Right ventricle myocardium inferior (tissue), 1 donor: ENCODE measurements at regions not wholly inside any gene's neighbourhood (a gene's known extent, or its start where the extent isn't known, plus 50 kb on each side); places are given as distances from the start of the nearest gene placed in this dataset.

Source experiments
- ATAC-seq: fragments of 200-7000 bp; cut with Tn5 transposase; one replicate; pipeline ENCODE4 v1.9.1; 2020; ENCODE audit warnings: mild to moderate bottlenecking, moderate library complexity
- DNase-seq: peaks from one replicate; pipeline ENCODE4 v3.0.0; 2021; ENCODE audit errors: missing footprints
- intact Hi-C: fragments of 100-400 bp; cut with DNase I; formaldehyde crosslinking; loops from one replicate; pipeline ENCODE4 v1.11.0; 2022
- donor health status: DM: no; HTN: yes; CAD: no; lungs with severe emphysema.

DNA sequence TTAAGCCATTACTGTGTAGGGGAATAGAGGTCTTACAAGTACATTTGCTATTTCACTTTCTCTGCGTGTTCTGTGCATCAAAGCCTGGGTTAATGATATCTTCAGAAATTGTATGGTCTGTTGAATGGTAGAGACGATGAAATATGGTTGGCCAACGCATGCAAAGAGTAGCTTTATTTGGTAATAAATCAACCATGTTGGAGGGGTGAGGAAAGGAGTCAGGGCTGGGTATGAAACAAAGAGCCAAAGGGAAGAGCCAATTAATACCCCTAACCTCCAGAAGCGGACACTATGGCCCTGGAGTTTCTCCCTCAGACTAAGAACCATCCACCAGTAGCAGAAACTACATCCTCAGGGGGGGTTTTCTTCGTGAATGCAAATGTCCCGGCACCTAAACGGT is 1974.0 kb upstream of the WWC1 start:
- DNase-seq = no peak
- ATAC-seq = no peak
- intact Hi-C loops = no loop called here

DNA sequence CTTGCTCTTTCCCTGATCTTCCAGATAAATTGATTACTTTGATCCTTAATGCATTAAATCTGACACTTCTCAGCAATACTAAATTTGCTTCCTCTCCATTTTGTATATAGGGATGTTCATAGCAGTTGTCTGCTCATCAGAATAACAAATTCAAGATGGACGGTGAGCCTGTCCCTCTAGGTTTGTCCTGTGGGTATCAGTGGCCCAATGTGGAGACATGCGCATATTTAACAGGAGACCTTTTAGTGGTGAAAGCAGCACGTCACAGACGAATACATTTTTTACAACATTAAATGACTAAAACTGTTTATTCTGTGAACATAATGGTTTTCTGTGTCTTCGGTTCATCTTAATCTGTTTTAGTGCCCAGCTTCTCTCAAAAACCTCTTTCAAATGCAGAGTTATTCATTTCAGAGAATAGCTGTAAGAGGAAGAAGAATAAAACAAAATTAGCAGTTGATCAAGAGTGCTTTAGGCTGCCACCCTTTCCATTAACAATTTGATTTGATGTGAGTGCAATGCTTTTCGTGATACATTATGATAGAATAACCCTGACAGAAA is 1970.4 kb upstream of the WWC1 start:
- DNase-seq (no peak), ATAC-seq (no peak)
- intact Hi-C loops = no loop called here

DNA sequence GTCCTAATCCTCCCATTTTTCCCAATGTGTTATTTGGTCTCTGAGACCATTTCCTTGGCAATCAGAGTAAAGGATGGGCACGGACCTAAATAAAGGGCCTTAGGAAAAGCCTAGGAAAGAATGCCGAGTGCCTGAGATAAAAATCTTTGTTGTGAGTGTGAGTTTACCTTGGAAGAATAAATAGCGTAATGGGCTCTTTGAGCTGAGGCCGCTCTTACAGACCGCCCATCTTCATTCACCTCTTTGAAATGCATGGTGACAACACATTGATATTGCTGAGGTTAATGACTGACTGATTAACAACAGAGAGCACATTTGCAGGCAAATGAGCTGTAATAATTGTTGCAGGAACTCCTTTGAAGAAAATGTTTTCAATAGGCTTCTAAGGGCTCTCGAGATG is 1967.1 kb upstream of the WWC1 start:
- ATAC-seq = no peak
- intact Hi-C loops = no loop called here
- DNase-seq = no peak

DNA sequence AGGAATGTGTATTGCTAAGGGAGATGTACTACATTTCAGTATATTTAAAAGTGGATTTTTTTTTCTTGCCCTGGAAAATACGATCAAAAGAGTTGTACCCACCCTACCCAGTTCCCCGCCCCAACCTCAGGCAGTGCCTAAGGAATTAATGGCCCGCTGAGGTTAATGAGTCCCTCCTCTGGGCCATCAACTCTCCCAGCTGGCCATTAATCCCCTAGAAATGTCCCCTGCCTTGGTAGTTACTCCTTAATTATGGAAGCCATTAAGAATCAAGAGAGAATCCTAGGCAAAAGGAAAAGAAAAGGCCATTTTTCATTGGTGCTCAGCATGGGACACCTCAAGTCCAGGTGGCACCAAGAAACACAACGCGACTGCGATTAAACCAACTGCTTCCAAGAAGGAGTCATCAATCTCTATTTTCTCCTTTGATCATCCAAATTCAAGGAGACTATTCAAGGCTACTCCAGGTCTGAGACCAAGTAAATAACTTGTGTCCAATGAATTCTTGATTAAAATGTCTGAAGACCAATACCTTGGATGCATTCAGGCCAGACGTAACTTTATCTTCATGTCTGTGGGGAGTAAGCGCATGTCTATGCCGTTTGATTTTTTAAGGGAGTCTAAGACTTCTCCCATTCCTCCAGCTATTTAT is 1962.2 kb upstream of the WWC1 start:
- intact Hi-C loops = no loop called here
- ATAC-seq (no peak), DNase-seq (no peak)

DNA sequence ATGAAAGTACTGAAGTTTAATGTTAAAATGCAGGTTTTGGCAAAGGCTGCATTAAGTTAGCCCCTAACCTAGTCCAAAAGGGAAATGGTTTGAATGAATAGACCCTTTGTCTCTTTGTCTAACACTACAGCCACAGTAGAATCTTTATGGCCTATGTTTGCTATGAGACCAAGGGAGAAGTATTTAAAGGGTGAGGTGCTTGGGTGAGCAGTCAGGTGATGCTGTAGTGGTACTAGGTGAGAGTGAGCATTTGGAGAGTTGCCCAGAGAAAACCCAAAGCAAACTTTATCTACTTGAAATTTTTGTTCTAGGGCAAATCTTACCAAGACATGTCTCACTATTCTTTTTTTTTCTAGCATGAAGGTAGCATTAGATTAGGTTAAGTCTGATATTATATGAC is 1961.4 kb upstream of the WWC1 start:
- DNase-seq (no peak), ATAC-seq (no peak)
- intact Hi-C loops = no loop called here

DNA sequence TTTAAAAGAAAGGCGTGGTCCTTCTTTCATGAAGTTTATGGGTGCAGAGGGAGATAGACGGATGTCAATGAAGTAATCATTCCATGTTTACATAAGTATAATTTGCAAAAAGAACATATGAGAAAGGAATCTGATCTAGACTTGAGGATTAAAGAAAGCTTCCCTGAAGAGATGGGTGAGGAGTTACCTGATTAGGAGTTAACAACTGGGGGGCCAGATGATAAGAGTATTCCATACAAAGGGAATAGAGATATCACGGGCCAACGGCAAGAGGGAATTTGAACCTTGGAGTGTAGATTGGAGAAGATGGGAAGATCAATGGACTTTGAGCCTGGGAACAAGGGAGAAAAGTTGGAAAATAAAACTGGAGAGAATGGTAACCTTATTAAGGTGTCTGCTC is 1959.9 kb upstream of the WWC1 start:
- ATAC-seq = no peak
- intact Hi-C loops = no loop called here
- DNase-seq = no peak

DNA sequence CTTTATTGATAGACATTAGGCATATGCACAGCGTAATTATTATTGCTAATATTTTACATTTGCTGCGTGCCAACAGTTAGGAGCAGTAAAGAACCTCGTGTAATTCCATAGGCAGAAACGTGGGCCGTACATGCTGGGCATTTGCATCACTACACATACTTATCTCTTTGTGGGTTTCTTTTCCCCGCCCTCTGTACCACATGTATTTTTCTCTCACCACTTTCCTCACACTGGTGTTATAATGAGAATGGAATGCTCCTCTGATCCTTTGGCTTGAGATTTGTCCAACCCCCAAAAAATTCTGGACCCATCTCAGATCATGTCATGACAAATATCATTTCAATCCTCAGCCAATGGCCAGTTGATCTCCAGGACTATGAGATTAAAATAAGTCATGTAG is 1952.6 kb upstream of the WWC1 start:
- no peak for ATAC-seq
- no peak for DNase-seq
- intact Hi-C loops = no loop called here

DNA sequence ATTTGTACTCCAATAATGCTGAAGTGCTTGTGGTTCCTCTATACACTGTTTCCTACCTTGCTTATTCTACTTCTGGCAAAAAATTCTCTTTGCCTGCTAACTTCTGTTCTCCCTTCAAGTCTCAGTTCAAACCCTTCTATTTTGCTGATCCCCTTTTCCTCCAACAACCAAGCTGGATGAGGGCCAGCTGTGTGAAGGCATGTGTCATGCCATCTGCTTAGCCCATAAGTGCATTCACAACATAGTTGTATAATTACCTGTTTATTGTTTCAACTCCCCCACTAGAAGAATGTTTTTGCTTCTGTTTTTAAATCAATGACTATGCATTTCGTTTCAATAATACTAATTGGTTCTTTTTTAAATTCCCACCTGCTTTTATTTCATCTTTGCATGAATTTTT is 1951.4 kb upstream of the WWC1 start:
- no peak for DNase-seq
- ATAC-seq = no peak
- intact Hi-C loops = no loop called here

DNA sequence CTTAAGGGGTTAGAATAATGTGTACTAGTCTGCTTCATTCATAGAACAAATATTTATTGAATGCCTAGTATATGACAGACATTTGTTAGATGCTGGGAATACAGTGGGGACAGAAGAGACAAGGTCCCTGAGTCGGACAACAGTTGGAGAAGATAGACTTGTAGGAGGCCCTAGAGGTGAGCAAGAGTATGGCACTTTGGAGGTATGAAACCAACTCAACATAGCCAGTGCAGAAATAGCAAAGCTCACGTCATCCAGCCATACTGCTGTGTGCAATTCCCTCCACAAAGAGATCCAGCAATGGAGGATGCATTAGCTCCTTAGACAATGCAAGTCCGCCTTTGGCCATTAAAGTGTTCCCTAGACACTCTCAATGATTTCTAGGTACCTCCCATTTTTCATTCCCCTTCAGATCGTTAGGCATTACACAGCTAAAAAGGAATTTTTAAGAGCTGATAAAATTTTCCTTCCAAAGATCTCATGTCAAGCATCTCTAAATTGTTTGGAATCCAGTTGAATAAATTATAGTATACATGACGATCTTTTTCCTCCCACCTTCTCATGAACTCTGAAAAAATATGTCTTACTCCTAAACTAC is 1949.6 kb upstream of the WWC1 start:
- DNase-seq (no peak), ATAC-seq (no peak)
- intact Hi-C loops = no loop called here

DNA sequence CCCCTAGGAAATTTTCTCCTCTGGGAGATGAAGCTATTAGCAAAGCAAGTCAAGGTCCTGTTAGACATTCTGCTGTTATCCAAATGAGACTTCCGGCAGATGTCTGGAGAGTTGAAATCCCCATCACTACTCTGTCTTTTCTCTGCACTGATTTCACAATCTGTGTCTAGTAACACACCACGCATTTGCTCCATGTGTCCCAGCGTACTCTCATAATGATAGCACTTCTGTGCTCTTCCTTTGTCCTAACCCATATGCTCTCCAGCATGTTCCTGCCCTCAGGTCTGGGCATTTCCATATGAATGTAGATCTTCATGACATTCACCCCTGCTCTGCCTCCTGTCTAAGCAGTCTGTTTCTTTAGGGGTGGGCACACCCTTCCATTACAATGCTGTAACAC is 1949.0 kb upstream of the WWC1 start:
- ATAC-seq (peak; percentile 50), DNase-seq (no peak)

DNA sequence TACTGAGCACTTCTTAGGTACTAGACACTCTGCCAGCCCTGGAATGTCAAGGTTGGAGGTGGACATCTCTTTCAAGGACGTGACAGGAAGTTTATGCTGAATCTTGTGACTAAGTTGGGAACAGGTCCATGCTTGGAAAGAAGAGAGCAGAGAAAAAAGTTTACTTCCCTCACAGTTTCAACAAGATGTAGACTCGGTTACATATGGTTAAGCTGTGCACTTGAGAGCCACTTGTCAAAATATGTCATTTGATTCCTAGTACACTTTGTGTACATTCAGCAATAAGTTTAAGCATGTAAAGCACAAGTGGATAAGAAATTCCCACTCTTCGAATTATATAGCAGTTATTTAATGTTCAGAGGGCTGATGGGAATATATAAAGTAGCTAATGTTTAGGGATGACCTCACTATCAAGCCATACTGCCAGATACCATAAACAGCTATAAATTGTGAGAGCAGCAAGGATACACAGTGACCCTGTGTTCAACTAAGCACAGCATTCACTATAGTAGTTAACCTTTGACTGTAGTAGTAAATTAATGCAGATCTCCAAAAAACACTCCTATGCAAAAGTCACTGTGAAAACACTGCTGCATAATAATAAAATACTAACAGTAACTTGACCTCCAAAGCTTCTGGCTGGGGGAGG is 1944.6 kb upstream of the WWC1 start:
- DNase-seq = no peak
- intact Hi-C loops = no loop called here
- ATAC-seq = no peak

More for the DNA sequence above, 1949.0 kb upstream of the WWC1 start:
- intact Hi-C loops = no loop called here

DNA sequence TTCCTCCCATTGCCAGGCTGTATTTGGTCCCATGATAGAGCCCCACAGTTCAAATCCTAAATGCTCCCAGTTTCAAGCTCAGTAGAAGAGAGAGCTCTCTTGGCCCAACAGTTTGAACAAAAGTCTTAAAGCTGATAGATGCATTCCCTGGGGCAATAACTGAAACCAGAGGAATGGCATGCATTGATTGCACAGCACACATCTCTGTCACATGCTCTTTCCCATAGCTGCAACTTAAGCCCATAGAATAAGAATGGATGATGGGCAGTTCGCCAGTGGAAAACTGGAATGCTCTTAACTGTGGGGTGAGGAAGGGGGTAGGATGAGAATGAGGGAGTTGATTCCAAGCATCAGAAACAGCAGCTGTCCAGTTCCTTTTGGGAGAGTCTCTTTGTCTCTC is 1942.4 kb upstream of the WWC1 start:
- no peak for DNase-seq
- intact Hi-C loops = no loop called here
- ATAC-seq = no peak

DNA sequence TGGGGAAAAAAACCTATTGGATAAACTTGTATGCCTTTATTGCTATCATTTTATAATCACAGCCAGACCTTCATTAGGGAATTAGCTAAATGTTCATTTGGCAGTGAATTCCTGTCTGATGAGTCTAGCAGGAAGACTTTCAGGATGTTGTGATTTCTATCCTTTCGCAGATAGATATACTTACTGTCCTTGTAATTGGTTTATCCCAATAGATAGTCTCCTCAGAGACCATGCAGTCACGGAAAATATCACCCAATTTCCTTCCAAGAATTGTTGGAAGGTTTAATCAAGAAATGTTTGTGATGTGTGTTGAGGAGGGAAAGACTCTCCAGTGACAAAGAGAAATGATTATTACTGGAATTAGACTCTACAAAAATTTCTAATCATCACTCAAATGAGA is 1937.9 kb upstream of the WWC1 start:
- intact Hi-C loops = no loop called here
- ATAC-seq (no peak), DNase-seq (no peak)

DNA sequence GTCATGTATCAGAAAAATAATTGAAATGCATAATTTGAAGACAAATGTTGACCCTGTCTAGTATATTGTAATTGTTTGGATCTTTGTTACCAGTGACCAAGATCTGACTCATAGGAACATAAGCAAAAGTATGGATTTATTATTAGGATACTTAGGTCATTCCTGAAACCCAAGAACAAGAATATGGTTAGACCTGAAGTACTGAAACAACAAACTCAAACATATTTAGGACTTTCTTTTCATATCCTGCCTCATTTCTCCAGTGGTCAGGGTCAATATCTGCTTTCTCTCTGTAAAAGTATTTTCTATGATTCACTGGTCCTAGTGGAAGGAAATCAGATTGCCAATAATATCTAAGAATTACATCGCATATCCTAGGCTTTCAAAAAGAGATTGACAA is 1937.1 kb upstream of the WWC1 start:
- no peak for ATAC-seq
- no peak for DNase-seq
- intact Hi-C loops = no loop called here

DNA sequence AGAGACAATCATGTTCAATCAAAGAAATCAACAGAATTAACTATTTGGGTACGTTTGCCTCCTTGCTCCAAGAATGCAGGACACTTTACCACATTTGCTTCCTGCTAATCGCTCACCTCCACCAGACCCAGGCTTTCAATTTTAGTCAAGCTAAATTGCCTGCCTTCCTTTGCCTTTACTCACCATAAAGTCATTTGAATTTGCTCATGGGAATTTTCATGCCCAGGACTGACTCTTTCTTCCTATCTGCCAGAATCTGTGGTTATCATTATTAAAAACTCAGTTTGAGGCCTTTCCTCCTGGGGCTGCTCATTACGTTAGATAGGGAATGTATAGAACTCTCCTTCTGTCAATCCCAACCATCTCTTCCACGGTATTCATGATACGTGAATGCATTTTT is 1935.3 kb upstream of the WWC1 start:
- no peak for DNase-seq
- intact Hi-C loops = no loop called here
- no peak for ATAC-seq

DNA sequence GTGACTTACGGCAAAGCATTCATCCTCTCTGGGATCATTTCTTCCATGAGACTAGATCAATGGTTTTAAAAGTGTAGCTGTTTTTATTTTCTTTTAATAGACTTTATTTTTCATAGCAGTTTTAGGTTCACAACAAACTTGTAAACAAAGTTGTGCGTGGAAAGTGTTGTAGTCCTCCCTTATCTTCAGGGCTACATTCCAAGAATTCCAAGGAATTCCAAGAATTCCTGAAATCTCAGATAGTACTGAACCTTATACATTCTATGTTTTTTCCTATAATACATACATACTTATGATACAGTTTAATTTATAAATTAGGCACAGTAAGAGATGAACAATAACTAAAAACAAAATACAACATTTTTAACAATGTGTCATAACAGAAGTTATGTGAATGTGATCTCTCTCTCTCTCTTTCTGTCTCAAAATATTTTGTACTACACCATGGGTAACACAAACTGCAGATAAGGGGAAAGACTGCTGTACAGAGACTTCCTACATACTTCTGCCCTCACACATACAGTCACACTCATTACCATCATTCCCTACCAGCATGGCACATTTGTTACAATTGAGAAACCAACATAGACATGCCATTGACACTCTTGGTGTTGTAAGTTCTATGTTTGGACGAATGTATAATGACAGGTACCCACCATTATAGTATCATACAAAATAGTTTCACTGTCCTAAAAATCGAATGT is 1933.2 kb upstream of the WWC1 start:
- no peak for DNase-seq
- ATAC-seq = no peak
- intact Hi-C loops = no loop called here

DNA sequence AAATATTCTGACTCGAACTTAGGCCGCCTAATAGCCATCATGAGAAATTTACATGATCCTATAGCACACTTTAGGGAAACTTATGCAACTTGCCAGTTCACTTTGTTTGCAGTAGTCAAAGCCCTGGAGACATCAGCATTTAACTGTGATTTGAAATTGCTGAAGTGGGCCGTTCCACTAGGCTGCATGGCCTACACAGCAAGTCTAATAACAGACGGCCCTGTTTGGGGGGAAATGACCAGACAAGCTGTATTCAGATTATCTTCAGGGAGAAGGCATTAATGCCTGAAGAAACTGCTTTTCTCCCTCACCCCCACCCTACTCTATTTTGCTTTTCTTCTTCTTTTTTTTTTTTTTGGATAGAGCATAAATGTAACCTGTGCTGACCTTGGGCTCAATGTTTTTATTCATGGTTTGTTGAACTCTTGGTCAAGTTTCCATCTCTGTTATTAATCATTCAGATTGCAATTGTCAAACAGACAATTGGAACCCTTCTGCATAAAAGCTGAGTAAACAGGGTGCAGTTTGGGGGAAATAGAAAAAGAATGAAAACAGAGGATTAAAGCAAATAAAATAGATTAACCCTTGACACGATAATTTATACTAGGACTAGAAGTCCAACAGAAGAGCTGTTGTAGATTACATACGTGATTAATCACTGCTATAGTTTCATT is 1928.2 kb upstream of the WWC1 start:
- no peak for ATAC-seq
- intact Hi-C loops = no loop called here
- no peak for DNase-seq

DNA sequence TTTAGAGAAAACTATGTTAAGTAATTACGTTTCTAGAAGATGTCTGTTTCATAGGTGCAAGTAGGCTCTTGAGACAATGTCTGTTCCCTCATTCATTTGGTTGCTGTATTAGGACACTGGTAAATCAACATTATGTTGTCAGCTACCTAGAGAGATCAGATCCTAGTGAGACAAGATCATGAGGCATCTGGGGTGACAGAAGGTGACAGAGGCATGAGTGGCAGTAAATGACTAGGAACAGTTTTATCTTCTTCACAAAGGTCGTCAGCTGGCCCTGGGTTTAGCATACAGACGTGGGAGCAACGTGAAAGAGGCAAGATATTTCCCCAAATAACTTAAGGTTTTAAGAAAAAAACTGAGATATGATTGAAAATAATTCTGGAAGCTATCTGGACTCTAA is 1926.3 kb upstream of the WWC1 start:
- ATAC-seq (no peak), DNase-seq (no peak)
- intact Hi-C loops = no loop called here

DNA sequence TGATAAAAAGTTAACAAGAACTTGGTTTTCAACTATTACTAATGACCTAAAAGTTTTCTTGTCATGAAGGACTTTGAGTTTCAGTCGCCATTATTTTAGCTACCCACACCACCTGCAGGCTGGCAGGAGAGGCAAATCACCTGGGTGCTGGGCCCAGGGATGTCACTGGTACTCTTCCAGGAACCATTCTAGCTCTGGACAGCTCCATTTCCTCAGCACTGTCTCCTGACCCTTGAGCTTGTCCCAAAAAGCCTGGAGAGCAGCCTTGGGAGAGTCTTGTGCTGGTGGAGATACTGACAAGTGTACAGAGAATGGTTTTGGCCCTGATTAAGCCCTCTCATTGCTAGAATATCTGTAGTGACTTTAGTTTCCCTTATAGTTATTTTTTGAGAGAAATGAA is 1924.1 kb upstream of the WWC1 start:
- ATAC-seq (no peak), DNase-seq (no peak)
- intact Hi-C loops = no loop called here
